Glomerular visceral epithelial cell (primary cell): ENCODE measurements at regions not wholly inside any gene's neighbourhood (a gene's known extent, or its start where the extent isn't known, plus 50 kb on each side); places are given as distances from the start of the nearest gene placed in this dataset.
A peak's percentile ranks its signal among the peaks of the same experiment; 100 is the strongest.

Experiments used
- DNase-seq: peaks from one replicate; pipeline ENCODE4 v3.0.0-alpha.2; 2016; ENCODE audit errors: extremely low spot score

DNA sequence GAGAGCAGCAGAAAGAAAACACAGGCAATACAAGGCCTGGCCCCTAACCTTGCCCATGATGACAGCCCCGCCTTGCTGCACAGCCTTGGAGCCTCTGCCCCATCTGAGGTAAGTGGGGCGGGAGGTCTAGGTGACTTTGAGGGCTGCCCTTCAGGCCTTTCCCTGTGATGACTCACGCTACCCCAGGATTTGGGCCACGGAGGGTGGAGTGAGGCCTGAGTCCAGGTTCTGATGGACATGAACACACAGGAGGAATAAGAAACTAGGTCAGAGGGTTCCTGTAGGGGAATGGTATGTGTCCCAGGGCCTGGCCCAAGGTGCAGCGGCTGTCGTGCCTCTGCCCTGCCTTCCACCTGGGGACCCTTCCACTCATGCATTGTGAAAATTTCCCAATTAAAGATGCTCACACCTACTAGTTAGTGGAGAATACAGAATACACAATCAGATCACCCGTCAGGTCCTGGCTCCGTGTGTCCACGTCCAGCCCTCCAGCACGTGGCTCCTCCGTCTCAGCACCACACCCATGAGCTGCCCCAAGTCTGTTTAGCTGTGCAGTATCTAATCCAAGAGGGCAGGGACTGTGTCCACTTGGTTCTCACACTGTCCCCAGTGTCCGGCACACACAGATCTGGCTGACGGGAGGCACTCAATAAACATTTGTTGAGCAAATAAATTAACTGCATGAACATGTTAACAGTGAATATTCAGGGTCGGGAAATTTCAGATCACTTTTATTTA, 111.0 kb downstream of the CHST1 start:
- no peak for DNase-seq

DNA sequence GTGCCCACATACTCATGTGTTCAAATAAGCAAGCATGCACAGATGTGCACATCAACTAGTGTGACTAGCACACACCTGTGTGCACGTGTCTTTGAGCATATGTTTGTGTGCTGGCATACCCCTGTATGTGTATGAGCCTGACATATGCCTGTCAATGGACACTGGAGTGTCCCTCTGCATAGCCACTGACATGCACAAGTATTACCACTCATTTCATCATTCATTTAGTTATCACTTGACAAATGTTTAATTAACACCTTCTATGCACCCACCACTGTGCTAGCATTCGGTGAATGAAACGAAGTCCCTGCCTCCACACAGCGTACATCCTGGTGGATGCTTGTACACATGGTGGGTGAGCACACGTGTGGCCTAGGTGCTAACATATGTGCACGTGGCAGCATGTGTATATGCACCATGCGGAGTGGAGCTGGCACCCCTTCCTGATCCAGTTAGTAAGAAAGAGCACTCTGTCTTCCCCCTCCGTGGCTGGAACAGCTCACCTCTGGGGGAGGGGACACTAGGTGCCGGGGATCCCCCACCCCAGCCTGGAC, 112.0 kb downstream of the CHST1 start:
- no peak for DNase-seq

DNA sequence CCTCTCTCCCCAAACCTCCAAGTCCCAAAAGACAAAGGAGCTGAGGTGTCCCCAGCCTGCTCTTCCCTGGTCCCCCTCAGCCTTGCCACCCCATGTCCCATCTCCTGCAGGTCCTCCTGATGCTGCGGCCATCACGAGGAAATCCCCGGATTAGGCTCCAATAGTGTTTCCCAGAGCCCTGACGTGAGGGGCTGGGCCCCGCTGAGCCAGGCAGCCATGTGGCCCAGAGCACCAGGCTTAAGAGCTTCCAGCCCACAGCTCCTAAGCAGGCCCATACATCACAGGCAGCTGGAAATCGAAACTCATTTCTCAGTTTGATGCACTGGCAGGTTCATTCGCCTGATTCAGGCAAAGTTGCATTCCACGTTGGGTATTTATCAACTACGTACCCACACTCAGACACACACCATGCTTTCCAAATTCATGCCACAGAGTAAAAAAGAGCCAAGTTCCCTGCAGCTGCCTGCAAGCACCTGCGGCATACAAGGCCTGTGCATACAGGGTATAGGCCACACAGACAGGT, 114.2 kb downstream of the CHST1 start:
- no peak for DNase-seq

DNA sequence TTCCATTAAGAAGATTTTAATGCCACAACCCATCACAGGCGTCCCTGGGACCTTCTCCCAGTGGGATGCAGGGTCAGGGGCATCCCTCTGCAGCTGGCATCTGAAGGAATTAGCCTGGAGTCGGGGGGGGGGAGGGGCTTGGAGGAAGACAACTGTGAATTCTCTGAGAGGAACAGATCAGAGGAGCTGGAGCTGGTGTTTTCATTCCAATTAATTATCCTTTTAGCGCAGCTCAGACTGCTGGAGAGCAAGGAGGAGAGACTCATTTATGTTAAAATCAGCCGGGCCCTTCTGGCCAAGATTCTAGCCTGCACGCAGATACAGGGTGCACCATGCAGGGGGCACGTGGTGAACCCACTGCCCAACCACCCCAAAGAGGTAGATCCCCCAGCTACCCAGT, 116.2 kb downstream of the CHST1 start:
- DNase-seq: no peak

DNA sequence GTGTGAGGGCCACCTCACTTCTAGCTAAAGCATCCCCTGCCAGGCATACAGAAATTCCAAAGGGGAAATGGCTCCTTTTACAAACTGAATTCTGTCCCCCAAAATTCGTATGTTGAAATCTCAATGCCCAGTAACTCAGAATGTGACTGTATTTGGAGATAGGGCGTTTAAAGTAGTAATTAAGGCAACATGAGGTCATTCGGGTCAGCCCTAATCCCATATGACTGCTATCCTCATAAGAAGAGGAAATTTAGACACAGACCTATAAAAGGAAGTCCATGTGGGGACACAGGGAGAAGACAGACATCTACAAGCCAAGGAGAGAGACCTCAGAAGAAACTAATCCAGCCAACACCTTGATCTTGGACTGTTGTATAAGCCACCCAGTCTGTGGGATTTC, 119.1 kb downstream of the CHST1 start:
- DNase-seq: no peak

DNA sequence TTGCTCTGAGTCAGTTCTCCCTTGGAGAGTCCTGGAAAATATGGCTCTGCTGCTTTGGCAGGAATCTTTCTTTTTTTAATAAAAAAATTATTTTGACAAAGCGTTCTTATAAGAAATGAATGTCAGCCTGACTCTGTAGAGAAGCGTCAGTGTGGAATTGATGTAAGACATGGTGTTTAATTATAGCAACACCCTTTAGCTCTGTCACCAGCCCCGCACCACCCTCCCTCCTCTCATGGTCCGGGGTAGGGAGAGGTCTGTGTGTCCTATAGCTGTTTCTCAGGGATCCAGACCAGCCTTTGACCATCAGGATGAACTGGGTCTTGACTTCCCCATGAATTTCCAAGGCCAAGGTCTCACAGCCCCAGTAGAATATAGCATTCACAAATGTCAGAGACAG, 120.6 kb downstream of the CHST1 start:
- no peak for DNase-seq

DNA sequence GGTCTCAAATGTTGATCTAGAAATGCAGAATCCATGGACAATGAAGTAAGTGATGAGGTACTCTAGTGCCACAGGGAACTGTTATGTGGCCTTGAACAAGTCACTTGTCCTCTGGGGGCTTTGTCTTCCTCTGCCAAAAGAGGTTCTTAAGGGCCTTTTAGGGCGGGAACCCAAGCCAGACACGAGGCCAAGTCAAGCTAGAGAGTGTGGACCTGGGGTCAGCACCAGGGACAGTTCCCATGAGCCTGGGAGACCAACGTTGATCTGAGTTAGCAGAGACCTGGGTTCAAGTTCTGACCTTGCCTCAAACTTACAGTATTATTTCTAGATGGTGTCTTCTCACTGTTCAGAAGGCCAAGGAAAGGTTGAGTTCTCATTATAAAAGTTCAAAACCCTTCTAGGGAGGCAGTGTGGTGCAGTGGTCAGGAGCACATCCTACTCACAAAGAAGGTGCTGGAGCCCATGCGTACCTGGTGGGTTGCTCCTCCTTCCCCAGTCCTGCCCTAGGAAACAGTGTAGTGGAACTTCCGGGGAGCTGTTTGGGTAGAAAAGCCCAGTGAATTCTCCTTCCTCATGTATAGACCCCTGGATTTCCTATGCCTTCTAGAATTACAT, 121.5 kb downstream of the CHST1 start:
- peak; percentile 3 for DNase-seq

DNA sequence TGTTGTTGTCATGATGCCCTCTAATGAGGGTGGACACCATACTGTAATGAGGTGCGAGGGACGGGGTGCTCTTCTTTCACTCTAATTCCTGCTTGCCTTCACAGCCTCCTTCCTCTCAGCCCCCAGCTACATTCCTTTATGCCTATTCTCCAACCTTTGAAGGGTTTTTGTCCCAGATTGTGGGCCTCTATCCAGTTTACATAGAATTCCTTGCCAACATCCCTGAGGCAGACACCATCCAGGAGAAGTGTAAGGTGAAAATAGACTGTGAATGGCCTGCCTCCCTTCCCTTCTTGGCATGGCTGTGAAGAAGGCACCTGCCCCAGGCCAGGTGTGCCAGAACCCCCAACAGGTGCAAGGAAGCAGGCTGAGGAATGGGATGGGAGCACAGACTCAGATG, 122.3 kb downstream of the CHST1 start:
- no peak for DNase-seq

DNA sequence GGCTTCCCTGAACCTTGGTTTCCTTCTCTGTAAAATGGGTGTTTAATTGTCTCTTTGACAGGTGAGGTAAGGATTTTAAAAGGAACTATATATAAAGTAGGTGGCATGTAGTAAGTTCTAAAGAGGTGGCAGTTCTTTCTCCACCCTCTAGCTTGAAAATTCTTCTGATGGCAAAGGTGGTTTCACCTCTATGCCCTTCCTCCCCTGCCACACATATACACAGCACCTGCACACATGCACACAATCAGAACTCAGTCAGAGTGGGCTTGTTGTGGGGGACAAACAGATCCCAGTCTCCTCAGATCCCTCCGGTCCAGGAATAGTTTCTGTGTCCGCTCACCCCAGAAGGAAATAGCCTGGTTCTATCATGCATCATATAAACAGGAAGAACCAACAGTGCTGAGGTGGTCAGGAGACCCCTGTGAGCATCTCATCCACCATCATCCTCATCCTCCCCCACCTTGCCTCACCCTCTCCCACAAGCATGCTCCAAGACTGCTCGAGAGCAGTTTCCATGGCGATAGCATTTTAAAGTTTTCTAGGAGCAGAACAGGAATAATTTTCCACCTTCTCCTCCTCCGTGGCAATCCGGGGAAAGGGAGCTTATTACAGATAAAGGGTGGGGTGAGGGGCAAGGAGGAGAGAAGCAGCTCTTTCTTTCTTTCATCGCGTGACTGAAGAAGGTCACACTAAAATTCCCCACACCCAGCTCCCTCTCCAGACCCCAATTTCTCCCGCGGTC, 123.6 kb downstream of the CHST1 start:
- no peak for DNase-seq

DNA sequence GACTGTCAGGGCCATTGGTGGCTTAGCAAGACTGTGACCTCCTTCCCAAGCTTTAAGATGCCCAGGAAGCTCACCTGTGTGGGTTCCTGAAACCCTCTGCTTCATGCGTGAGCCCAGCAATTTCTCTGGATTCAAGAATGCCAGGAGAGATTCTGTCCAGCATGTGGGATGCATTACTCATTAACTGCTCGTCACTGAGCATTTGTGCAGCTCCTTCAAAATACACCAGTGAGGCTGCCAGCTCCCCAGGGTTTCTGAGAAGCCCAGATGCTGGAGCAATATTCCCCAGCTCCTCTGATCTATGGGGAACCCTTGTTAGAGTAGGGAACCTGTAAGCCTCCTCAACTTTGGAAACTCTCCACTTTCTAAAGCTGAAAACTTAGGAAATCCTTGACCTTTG, 126.5 kb downstream of the CHST1 start:
- DNase-seq: no peak

DNA sequence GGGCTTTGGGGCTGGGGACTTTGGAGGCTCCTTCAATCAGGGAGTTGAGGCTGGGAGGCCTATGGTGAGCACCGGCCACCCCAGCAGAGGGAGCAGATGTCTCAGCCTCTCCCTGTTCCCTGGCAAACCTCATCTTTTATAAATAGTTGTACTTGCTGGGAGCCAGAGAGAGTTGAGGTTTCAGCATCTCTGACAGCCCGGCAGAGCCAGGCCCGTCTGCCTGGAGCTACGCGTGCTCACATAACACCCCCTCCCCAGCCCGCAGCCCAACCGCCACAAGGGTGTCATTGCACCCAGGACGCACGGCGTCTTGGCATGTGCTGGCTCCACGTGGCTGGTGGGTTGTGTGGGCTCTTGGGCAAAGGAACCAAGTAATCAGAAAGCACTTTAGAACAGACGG, 127.1 kb downstream of the CHST1 start:
- no peak for DNase-seq

DNA sequence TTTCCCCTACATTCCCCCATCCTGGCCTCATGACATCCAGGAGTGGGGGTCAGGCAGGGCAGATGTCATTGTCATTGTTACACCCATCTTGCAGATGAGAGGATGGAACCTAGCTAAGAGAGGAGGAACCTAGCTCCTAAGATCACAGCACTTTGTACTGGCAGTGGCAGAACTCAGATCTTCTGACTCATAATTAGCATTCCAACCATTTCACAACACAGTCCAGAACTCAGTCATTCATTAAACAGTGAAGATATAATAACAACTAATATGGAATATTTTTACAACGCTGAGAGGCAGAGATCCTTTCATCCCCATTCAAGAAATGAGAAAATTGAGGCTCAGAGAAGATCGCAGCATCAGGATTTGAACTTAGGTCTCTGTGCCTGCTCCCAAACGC, 127.8 kb downstream of the CHST1 start:
- no peak for DNase-seq

DNA sequence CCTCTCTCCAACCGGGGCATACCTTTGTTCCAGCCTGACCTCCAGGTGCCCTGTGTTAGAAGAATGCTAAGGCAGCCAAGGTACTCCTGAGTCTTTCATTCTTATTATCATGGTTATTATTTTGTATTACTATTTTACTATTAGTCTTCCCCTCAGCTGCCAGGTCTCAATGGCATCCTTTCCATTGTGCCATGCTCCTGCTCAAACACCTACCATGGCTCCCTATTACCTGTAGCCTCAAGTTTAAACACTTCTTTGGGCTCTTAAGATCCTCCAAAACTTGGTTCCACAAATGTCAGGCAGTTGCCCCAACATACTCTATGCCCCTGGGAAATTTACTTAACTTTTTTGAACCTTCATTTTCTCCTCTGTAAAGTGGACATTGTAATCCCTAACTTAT, 130.4 kb downstream of the CHST1 start:
- no peak for DNase-seq

DNA sequence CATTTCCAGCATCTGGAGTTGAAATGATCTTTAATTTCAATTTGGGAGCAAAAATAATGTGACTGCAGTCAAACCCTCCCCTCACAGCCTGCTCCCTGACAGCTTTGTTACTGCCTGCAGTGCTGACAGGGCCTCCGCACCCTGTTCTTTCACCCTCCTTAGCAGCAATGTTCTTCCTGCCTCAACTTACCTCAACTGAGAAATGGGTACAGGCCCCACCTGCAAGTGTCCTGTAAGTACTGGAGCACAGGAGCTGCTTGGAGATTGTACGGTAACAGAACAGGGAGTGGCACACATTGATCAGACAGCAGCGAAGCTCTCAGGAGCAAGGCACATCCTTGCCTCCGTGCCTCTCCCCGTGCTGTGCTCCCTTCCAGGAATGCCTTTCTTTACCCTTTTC, 131.3 kb downstream of the CHST1 start:
- DNase-seq: no peak

DNA sequence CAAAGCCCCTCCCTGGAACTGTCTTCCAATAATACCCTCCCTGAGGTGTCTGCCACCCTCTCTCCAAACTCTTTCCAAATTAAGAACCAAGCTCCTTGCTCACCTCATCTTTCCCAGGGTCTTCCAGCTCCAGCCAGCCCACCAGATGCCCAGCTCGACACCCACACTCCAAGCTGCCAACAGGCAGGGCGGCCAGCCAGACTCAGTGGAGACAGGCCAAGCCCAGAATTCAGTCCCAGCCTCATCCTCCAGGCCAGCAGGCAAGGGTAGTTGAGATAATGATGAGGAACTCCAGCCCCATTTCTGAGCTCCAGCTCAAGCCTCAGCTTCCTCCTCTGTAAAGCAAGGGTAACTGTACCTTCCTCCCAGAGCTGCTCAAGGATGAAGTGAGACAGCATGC, 132.9 kb downstream of the CHST1 start:
- DNase-seq: no peak

DNA sequence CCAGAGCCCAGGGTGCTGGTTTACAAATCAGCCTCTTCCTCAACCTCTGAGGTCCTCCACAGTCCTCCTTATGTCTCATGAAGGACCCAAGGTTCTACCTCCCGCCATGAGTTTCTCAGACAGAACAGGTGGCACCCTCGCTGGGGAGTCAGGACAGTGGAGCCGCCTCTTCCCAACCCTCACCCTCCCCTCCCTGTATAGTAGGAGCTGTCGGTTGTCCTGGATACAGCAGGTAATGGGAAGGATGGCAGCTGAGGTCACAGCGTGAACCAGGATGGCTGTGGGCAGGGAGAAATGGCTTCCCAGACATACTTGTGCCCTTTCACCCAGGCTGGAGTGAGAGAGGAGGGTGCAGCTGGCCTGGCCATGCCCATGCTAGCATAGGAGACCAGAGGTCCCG, 134.6 kb downstream of the CHST1 start:
- no peak for DNase-seq

DNA sequence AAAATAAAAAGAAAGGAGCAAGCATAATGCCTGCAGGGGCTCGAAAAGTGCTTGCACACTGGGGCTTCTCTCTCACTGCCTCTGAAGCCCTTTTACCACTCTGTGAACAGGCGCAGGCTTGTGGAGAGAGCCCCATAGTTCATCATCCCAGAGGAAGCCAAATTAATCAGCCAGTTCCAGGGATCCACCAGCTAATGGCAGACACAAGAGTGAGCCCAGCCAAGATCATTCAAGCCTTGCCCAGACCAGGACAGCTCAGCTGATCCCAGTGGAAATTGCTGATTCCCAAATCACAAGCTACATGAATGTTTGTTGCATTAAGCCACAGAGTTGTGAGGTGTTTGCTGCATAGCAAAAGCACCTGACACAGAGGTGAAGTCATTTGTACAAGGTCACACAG, 135.3 kb downstream of the CHST1 start:
- no peak for DNase-seq

DNA sequence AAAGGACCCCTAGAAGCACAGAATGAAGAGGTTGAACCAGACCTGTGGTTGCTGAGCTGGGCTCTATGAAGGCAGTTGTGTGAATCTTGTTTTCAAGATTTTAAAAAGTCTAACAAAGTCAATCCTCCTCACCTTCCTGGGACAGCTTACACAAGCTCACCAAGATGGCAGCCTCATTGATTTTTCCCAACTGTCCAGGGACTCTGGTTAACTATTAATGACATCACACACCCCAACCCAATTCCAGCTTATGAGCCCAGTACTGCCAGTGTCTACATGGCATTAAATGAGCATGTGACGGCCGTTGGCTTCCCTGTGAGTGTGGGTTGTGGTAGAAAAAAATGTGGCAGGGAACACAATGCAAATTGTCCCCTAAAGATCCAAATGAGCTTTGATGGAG, 137.0 kb downstream of the CHST1 start:
- DNase-seq: no peak

DNA sequence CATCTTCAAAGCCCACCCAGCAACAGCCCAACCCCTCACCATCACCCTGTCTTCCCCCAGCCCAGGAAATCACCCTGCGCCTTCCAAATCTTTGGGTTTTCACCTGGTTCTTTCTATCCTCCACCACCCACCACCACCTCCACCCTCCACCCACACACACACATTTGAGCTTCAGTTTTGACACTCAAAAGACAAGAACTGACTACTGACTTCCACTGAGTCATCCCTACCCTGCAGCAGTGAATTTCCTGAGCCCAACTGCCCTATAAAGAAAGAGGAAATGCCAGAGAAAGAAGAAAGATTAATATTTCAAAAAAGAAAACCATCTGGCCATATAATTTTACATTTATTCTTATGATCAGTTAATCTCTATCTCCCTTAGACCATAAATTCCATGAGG, 137.5 kb downstream of the CHST1 start:
- no peak for DNase-seq

DNA sequence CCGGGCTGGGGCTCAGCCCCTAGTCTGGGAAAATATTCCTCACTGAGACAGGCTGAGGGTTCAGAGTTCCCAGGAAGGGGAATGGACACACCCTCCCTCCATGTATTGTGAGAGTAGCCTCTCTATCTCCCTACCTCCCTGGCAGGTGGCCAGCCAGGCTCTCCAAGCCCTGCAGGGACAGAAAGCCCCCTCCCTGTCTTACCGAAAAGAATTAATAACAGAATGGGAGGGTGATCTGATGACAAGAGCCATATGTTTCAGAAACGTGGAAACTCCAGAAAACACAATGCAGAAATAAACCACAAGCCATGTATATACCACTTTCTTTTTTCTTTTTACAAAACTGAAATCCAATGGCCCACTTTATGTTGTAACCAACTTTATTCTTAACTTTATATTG, 140.0 kb downstream of the CHST1 start:
- DNase-seq: no peak

DNA sequence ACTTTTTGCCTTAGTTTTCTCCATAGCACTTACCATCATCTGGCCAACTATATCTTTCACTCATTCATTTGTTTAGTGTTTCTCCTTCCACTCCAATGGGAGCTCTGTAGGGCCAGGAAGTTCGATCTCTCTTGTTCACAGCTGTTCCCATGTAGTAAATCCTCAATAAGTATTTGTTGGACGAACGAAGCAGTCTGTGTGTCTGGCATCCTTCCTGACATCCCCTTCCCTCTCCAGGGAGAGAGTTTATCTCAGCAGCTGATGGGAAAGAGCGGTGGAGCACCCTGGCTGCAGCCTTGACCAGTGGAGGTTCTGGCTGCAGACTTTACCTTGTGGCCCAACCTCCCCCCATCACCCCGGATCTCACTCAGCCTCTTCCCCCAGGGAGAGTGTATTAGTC, 141.7 kb downstream of the CHST1 start:
- DNase-seq: no peak

DNA sequence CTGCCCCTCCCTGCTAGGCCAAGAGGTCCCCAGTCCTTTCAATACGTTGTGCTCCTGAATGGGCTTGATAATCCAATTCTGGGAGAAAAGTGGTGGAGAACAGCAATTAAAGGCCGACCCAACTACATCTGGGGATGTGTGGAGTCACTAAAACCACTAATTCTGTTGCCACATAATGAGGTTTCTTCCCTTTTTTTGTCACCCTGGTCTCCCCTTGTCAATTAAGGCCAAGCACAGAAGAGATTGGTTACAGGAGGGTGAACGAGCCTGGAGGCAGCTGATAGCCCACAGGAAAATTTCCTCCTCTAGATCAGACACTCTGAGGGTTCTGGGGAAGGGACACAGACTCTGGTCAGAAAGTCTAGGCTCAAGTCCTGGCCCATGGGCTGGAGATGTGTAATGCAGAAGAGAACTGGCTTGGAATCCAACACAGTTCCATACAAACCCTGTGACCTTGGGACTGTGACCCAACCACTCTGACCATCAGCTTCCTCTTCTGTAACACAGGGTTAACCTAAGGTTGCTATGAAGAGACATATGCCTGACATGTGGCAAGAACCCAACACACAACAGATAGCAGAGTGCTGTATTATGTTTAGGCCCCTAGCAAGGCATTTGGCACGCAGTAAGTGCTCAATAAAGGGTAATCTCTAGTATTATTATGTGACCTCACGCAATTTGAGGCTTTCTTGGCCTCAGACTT, 146.4 kb downstream of the CHST1 start:
- DNase-seq: no peak
